Caco-2 (cell line): ENCODE measurements at regions not wholly inside any gene's neighbourhood (a gene's known extent, or its start where the extent isn't known, plus 50 kb on each side); places are given as distances from the start of the nearest gene placed in this dataset.

Experiments
- BruUV-seq: library from RNA; stranded (reverse); fragments of 400-500 nt; replicated peaks from 2 replicates; lab custom pipeline; 2021; lab: Mats Ljungman, UMichigan
- CTCF ChIA-PET: fragments of 300-600 bp; sonication (Branson Sonifier 250); formaldehyde crosslinking; loops from one replicate; lab custom pipeline; 2022; ENCODE audit warnings: antibody characterized with exemption; lab: Charles Lee
- POLR2A ChIA-PET: fragments of 300-600 bp; sonication (Branson Sonifier 250); formaldehyde crosslinking; loops from one replicate; lab custom pipeline; 2022; ENCODE audit warnings: antibody characterized with exemption; lab: Charles Lee
- DNase-seq, 2 experiments: peaks; one replicate each; pipeline versions ENCODE4 v3.0.0 to v3.0.0-alpha.2; 2020 to 2022
- H3K27me3 ChIP-seq: replicated peaks from 2 replicates; pipeline ENCODE4 v1.6.0; 2011; ENCODE audit warnings: low read length; ENCODE audit not compliant: control insufficient read depth, insufficient read depth
- H3K36me3 ChIP-seq: 2 replicates; pipeline ENCODE4 v1.5.1; 2011; ENCODE audit warnings: low read length; ENCODE audit not compliant: control insufficient read depth, insufficient read depth
- H3K4me1 ChIP-seq: fragments of 250-450 bp; sonication (Bioruptor Pico); 2 replicates; pipeline ENCODE4 v1.5.1; 2020; ENCODE audit warnings: mild to moderate bottlenecking
- H3K4me3 ChIP-seq: 2 replicates; pipeline ENCODE4 v1.5.1; 2011; ENCODE audit warnings: low read depth, mild to moderate bottlenecking, control low read depth, low read length
- H3K9me3 ChIP-seq: fragments of 250-450 bp; sonication (Bioruptor Pico); 2 replicates; pipeline ENCODE4 v1.5.1; 2020; ENCODE audit warnings: mild to moderate bottlenecking, moderate library complexity
- H3K27ac Mint-ChIP-seq: one replicate; pipeline ENCODE4 v1.8.0; 2022; ENCODE audit warnings: mixed read lengths; ENCODE audit not compliant: unreplicated experiment
- H3K27me3 Mint-ChIP-seq: one replicate; pipeline ENCODE4 v1.8.0; 2022; ENCODE audit warnings: mixed read lengths; ENCODE audit not compliant: insufficient read depth, unreplicated experiment
- H3K36me3 Mint-ChIP-seq: one replicate; pipeline ENCODE4 v1.8.0; 2022; ENCODE audit warnings: mild to moderate bottlenecking, mixed read lengths; ENCODE audit not compliant: insufficient read depth, unreplicated experiment
- H3K4me1 Mint-ChIP-seq: one replicate; pipeline ENCODE4 v1.8.0; 2022; ENCODE audit warnings: low read depth, mixed read lengths; ENCODE audit not compliant: unreplicated experiment
- H3K4me3 Mint-ChIP-seq: one replicate; pipeline ENCODE4 v1.8.0; 2022; ENCODE audit warnings: mild to moderate bottlenecking, moderate library complexity, mixed read lengths; ENCODE audit not compliant: unreplicated experiment
- H3K9me3 Mint-ChIP-seq: one replicate; pipeline ENCODE4 v1.8.0; 2022; ENCODE audit warnings: mixed read lengths; ENCODE audit not compliant: unreplicated experiment
- intact Hi-C: fragments of 100-400 bp; cut with micrococcal nuclease; formaldehyde crosslinking; loops from one replicate; pipeline ENCODE4 v1.10.0; 2022; ENCODE audit not compliant: unreplicated experiment
- TF ChIP-seq, protein P1 (sequence below), 2 experiments: fragments of 200-600 bp in 1 of 2; IDR thresholded peaks; 1 replicate in 1 of 2; 2 replicates in 1 of 2; pipeline versions ENCODE4 v1.5.1 to v1.8.0; 2011 to 2022; ENCODE audit warnings: antibody characterized with exemption in 1 of 2, control low read depth in 1 of 2, inconsistent platforms in 1 of 2, low read depth in 1 of 2, low read length in 1 of 2, mild to moderate bottlenecking in 1 of 2, moderate library complexity in 1 of 2; ENCODE audit not compliant: insufficient read depth in 1 of 2, severe bottlenecking in 1 of 2, unreplicated experiment in 1 of 2

DNA sequence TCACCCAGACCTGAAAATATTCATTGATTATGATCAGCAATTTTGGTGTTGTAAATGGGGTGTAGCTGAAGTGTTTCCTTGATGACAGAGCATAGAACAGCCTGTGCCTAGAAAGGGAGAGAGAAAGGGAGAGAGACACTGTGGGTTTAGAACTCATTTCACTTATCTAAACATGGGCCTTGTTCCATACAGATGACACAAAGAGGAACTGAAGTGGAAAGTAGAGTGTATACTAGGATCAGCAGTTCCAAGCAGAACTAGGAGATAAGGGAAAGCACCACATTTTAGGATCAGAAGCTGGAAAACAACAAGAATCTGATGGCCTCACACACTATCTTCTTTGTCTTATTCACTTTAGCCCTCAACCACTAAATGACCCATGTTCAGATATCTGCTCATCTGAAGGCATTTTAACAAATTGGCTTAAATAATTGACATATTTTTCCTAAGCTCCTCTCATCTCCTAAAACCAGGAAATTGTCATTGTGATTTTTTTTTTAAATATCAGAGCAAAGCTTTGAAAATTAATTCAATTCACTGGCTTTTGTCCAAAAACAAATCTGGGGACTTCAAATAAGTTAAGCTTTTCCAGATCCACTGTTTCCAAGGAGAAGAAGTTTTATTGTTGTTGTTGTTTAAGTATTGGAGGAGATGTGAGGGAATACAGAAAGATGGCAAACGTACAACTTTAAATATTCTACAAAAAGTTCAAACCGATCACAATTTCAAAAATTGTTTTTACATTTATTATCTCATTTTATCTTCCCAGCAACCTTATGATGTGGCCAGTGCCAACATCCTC, 103.8 kb downstream of the LYPLAL1 start:
- Mint-ChIP-seq H3K9me3 (peaks cover 17% of the 10 kb centered on the region), H3K27ac (peak overlapping the region; percentile 58), H3K4me3 (no peak overlapping the region), H3K36me3 (no peaks in the 10 kb centered on the region), H3K27me3 (no peaks in the 10 kb centered on the region), H3K4me1 (peaks cover 8% of the 10 kb centered on the region)
- TF ChIP-seq, protein P1, sequence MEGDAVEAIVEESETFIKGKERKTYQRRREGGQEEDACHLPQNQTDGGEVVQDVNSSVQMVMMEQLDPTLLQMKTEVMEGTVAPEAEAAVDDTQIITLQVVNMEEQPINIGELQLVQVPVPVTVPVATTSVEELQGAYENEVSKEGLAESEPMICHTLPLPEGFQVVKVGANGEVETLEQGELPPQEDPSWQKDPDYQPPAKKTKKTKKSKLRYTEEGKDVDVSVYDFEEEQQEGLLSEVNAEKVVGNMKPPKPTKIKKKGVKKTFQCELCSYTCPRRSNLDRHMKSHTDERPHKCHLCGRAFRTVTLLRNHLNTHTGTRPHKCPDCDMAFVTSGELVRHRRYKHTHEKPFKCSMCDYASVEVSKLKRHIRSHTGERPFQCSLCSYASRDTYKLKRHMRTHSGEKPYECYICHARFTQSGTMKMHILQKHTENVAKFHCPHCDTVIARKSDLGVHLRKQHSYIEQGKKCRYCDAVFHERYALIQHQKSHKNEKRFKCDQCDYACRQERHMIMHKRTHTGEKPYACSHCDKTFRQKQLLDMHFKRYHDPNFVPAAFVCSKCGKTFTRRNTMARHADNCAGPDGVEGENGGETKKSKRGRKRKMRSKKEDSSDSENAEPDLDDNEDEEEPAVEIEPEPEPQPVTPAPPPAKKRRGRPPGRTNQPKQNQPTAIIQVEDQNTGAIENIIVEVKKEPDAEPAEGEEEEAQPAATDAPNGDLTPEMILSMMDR (IDR thresholded peaks at IDR 0.05; ENCODE audit: insufficient read depth in 1 of 2, low read depth in 1 of 2, low read length in 1 of 2, severe bottlenecking in 1 of 2, unreplicated experiment in 1 of 2) = no peak
- POLR2A ChIA-PET = no interaction called here
- H3K9me3 ChIP-seq = no peaks in the 10 kb centered on the region
- no peaks in the 10 kb centered on the region for H3K27me3 ChIP-seq
- no peaks in the 10 kb centered on the region for H3K36me3 ChIP-seq
- CTCF ChIA-PET = interaction anchor here (0.6 kb wide), 1 partner anchor 35 kb away, joined by 4 read pairs; no protein-coding TSS in a partner anchor
- intact Hi-C loops = no loop called here
- no peak overlapping the region for H3K4me3 ChIP-seq
- H3K4me1 ChIP-seq = 0 out of 2 replicates have a peak, but pooled peaks cover 11% of the 10 kb centered on the region
- DNase-seq = no peak
- BruUV-seq = no TSS peak

DNA sequence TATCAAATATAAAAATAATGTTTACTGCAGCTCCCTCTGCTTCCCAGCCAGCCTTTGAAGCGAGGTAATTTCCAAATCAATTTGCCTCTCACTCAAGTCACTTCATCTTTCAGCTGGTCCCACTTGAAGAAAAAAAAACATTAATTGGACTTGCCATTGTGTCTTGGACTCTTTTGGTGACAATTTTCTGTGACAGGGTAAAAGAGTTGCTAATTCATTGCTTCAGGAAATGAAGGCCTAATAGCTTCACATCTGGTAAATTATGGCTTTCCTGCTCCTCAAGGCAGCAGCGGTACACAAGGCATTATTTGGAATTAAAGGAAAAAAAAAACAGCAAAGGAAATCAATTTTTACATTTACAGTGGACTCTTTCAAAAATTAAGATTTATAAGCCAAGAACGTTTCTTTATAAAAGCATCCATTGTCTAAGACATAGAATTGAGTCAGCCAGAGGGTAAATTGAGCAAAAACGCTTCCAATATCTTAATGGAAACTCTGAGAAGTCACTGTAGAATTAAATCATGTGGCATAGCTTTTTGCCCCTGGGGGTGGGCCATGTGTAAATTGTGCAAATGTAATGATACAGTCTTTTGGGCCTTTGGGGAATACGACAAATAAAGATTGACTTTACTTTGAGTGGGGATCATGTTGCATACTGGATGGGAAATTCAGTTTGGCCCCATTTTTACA, 102.5 kb downstream of the LYPLAL1 start:
- intact Hi-C loops = no loop called here
- TF ChIP-seq, protein P1 (IDR thresholded peaks at IDR 0.05; ENCODE audit: insufficient read depth in 1 of 2, low read depth in 1 of 2, low read length in 1 of 2, severe bottlenecking in 1 of 2, unreplicated experiment in 1 of 2) = no peak
- CTCF ChIA-PET = no interaction called here
- Mint-ChIP-seq H3K4me1 (peaks cover 18% of the 10 kb centered on the region), H3K4me3 (no peak overlapping the region), H3K9me3 (peaks cover 17% of the 10 kb centered on the region), H3K36me3 (no peaks in the 10 kb centered on the region), H3K27me3 (no peaks in the 10 kb centered on the region), H3K27ac (no peak overlapping the region)
- no peaks in the 10 kb centered on the region for H3K27me3 ChIP-seq
- no peak for DNase-seq
- no peak overlapping the region for H3K4me3 ChIP-seq
- BruUV-seq = no TSS peak
- POLR2A ChIA-PET = no interaction called here
- H3K9me3 ChIP-seq = no peaks in the 10 kb centered on the region
- 0 out of 2 replicates have a peak, but pooled peaks cover 11% of the 10 kb centered on the region for H3K4me1 ChIP-seq
- H3K36me3 ChIP-seq = no peaks in the 10 kb centered on the region

DNA sequence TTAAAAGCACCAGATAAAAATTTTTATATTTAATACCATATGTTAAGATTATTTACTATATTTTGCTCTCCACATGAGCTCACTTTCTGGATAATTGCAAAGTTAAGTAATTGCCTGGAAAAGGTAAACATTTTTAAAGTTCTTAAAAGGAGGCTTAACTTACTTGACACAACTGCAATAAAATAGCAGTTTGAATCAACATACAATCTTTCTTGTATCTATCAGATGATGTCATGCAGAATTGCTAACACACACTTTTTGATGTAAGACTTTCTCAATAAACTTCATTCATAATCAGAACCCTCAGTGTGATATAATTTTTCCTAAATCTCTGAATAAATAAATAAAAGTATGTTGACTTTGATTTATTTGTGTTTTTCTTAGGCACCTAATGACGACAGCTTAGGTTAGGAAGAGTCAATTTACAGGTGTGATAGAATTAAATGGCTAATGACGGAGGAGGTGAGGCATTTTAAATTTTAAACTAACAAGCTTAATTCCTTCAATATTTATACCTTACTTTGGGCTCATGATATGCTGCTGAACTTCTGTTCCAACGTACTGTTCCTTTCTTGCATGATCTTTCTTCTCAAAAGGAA, 99.5 kb downstream of the LYPLAL1 start:
- ChIA-PET CTCF (no interaction called here), POLR2A (no interaction called here)
- intact Hi-C loops = no loop called here
- Mint-ChIP-seq H3K27ac (no peak overlapping the region), H3K4me1 (peaks cover 18% of the 10 kb centered on the region), H3K27me3 (no peaks in the 10 kb centered on the region), H3K9me3 (peaks cover 17% of the 10 kb centered on the region), H3K4me3 (no peak overlapping the region), H3K36me3 (no peaks in the 10 kb centered on the region)
- Histone ChIP-seq H3K4me1 (no peaks in the 10 kb centered on the region), H3K27me3 (no peaks in the 10 kb centered on the region), H3K4me3 (no peak overlapping the region), H3K9me3 (no peaks in the 10 kb centered on the region), H3K36me3 (no peaks in the 10 kb centered on the region)
- TF ChIP-seq, protein P1 (IDR thresholded peaks at IDR 0.05; ENCODE audit: insufficient read depth in 1 of 2, low read depth in 1 of 2, low read length in 1 of 2, severe bottlenecking in 1 of 2, unreplicated experiment in 1 of 2) = no peak
- DNase-seq = no peak
- BruUV-seq = no TSS peak
